SU-DHL-6 (cell line): ENCODE measurements at regions not wholly inside any gene's neighbourhood (a gene's known extent, or its start where the extent isn't known, plus 50 kb on each side); places are given as distances from the start of the nearest gene placed in this dataset.

Experiments
- H2AFZ ChIP-seq: fragments of 200-600 bp; sonication (generic); 2 replicates; pipeline ENCODE4 v1.6.1; 2014; ENCODE audit warnings: low read depth, mild to moderate bottlenecking, moderate library complexity, mixed read lengths, antibody characterized with exemption, low read length; ENCODE audit not compliant: severe bottlenecking
- H3F3A ChIP-seq: fragments of 200-600 bp; shearing (Covaris generic); 2 replicates; pipeline ENCODE4 v1.6.0; 2016; ENCODE audit warnings: antibody characterized with exemption, mild to moderate bottlenecking; ENCODE audit not compliant: insufficient read depth
- H3K27ac ChIP-seq: fragments of 200-600 bp; sonication (generic); 2 replicates; pipeline ENCODE4 v1.5.1; 2016; ENCODE audit warnings: low read depth, mild to moderate bottlenecking, low read length, moderate library complexity, mixed read lengths
- H3K27me3 ChIP-seq: fragments of 200-600 bp; sonication (generic), shearing (Covaris generic); 2 replicates; pipeline ENCODE4 v1.6.0; 2014; ENCODE audit warnings: mild to moderate bottlenecking, low read length
- H3K36me3 ChIP-seq: fragments of 200-600 bp; sonication (generic); 2 replicates; pipeline ENCODE4 v1.6.1; 2014; ENCODE audit warnings: mild to moderate bottlenecking, low read length, mixed read lengths
- H3K4me2 ChIP-seq: fragments of 300-600, 200-600 bp; shearing (Covaris generic), sonication (generic); 2 replicates; pipeline ENCODE4 v1.6.0; 2014; ENCODE audit warnings: low read length, low read depth, mild to moderate bottlenecking; ENCODE audit not compliant: poor library complexity, severe bottlenecking
- H3K4me3 ChIP-seq: fragments of 200-600 bp; sonication (generic); 2 replicates; pipeline ENCODE4 v1.5.1; 2014; ENCODE audit warnings: antibody characterized with exemption, low read length, mild to moderate bottlenecking, mixed read lengths; ENCODE audit not compliant: insufficient read depth, poor library complexity, severe bottlenecking
- H3K79me2 ChIP-seq: fragments of 200-600 bp; sonication (generic); 2 replicates; pipeline ENCODE4 v1.6.1; 2014; ENCODE audit warnings: mild to moderate bottlenecking, low read length, moderate library complexity; ENCODE audit not compliant: insufficient read depth
- H3K9ac ChIP-seq: fragments of 200-600 bp; sonication (generic); 2 replicates; pipeline ENCODE4 v1.7.0; 2014; ENCODE audit warnings: mild to moderate bottlenecking, low read length
- H3K9me2 ChIP-seq: fragments of 200-600 bp; sonication (generic); replicated peaks from 2 replicates; pipeline ENCODE4 v1.6.1; 2014; ENCODE audit warnings: low read length; ENCODE audit not compliant: insufficient read depth
- H3K9me3 ChIP-seq: fragments of 200-600 bp; sonication (generic); 2 replicates; pipeline ENCODE4 v1.6.1; 2014; ENCODE audit warnings: low read length, mixed read lengths; ENCODE audit not compliant: insufficient read depth
- H4K20me1 ChIP-seq: fragments of 200-600 bp; sonication (generic); 2 replicates; pipeline ENCODE4 v1.6.1; 2014; ENCODE audit warnings: low read depth, mild to moderate bottlenecking, antibody characterized with exemption, low read length, moderate library complexity, mixed read lengths
- EZH2phosphoT487 ChIP-seq: fragments of 200-600 bp; sonication (generic), shearing (Covaris generic); conservative IDR thresholded peaks from 2 replicates; pipeline ENCODE4 v1.6.1; 2018; ENCODE audit warnings: mild to moderate bottlenecking, antibody characterized with exemption, low read length, moderate library complexity, mixed read lengths
- TF ChIP-seq, protein P1 (sequence below): fragments of 200-600 bp; sonication (generic); IDR thresholded peaks from one replicate; pipeline ENCODE4 v1.5.1; 2017; ENCODE audit warnings: antibody characterized with exemption, mild to moderate bottlenecking, low read length, moderate library complexity; ENCODE audit not compliant: insufficient read depth, poor library complexity, severe bottlenecking

DNA sequence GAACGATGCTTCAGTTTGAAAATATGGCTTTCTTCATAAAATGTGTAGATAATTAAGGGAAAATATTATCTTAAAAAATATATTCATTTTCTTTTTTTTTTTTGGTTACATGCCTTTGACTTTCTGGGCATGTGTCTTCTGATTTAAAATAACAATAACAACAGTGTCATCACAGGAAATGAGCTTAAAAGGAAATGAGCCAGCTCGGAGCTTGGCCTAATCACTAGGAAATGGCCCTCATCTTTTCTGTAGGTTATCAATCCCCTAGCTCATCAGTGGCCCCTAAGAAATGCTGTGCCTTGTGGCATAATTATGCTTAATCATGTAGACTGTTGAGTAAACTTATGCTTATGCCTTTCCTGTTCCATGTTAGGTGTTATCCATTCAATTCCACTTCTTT, 141.8 kb upstream of the FHL2 start:
- no peaks in the 10 kb centered on the region for H3K9me3 ChIP-seq
- no peaks in the 10 kb centered on the region for H3K36me3 ChIP-seq
- H4K20me1 ChIP-seq, result no peaks in the 10 kb centered on the region
- no peaks in the 10 kb centered on the region for H3K9me2 ChIP-seq
- H3K27ac ChIP-seq, result no peak overlapping the region
- no peak overlapping the region for H3K9ac ChIP-seq
- H2AFZ ChIP-seq, result no peak overlapping the region
- H3F3A ChIP-seq, result no peaks in the 10 kb centered on the region
- no peak for TF ChIP-seq EZH2phosphoT487
- TF ChIP-seq, protein P1, sequence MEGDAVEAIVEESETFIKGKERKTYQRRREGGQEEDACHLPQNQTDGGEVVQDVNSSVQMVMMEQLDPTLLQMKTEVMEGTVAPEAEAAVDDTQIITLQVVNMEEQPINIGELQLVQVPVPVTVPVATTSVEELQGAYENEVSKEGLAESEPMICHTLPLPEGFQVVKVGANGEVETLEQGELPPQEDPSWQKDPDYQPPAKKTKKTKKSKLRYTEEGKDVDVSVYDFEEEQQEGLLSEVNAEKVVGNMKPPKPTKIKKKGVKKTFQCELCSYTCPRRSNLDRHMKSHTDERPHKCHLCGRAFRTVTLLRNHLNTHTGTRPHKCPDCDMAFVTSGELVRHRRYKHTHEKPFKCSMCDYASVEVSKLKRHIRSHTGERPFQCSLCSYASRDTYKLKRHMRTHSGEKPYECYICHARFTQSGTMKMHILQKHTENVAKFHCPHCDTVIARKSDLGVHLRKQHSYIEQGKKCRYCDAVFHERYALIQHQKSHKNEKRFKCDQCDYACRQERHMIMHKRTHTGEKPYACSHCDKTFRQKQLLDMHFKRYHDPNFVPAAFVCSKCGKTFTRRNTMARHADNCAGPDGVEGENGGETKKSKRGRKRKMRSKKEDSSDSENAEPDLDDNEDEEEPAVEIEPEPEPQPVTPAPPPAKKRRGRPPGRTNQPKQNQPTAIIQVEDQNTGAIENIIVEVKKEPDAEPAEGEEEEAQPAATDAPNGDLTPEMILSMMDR, result no peak
- no peaks in the 10 kb centered on the region for H3K27me3 ChIP-seq
- H3K79me2 ChIP-seq, result no peaks in the 10 kb centered on the region
- H3K4me3 ChIP-seq, result no peak overlapping the region
- H3K4me2 ChIP-seq, result no peak overlapping the region

DNA sequence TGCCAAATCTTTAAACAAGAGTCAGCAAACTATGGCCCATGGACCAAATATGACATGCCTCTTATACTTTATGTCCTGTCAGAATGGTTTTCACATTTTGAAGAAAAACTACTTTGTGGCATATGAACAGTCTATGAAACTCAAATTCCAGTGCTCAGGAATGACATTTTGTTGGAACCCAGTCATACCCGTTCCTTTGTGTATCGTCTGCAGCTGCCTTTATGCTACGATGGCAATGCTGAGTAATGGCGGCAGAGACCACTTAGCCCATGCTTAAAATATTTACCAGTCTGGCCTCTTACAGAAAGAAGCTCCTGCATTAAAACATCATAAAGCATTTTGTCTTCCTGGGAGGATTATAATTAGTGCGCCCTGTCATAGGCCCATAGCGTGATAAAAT, 140.5 kb upstream of the FHL2 start:
- H3K9me3 ChIP-seq, result no peaks in the 10 kb centered on the region
- no peaks in the 10 kb centered on the region for H3K79me2 ChIP-seq
- no peaks in the 10 kb centered on the region for H3K36me3 ChIP-seq
- TF ChIP-seq EZH2phosphoT487, result no peak
- TF ChIP-seq, protein P1, result no peak
- no peak overlapping the region for H3K9ac ChIP-seq
- no peaks in the 10 kb centered on the region for H4K20me1 ChIP-seq
- H3K4me2 ChIP-seq, result no peak overlapping the region
- H3F3A ChIP-seq, result no peaks in the 10 kb centered on the region
- H3K9me2 ChIP-seq, result no peaks in the 10 kb centered on the region
- no peaks in the 10 kb centered on the region for H3K27me3 ChIP-seq
- no peak overlapping the region for H2AFZ ChIP-seq
- no peak overlapping the region for H3K27ac ChIP-seq
- no peak overlapping the region for H3K4me3 ChIP-seq

DNA sequence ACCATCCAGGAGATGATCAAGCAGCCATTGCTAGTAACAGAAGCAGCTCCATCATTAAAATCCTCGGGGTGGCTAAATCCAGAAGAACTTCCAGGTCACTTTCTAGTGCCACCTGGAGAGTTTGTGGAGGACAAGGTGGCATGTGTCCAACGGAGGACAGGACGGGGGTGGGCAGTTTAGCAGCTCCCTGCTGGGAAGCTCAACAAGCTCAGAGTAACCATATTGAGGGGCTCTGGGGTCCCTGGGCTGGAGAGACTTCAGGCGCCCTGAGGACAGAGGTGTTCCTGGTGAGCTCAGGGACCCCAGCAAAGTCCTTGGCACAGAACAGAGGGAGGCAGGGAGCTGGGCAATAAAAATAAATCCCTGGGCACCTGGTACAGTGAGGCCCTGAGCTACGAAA, 140.0 kb upstream of the FHL2 start:
- H3K9me3 ChIP-seq, result no peaks in the 10 kb centered on the region
- H2AFZ ChIP-seq, result no peak overlapping the region
- no peak overlapping the region for H3K9ac ChIP-seq
- no peak overlapping the region for H3K4me2 ChIP-seq
- H4K20me1 ChIP-seq, result no peaks in the 10 kb centered on the region
- no peaks in the 10 kb centered on the region for H3K27me3 ChIP-seq
- no peak overlapping the region for H3K27ac ChIP-seq
- no peaks in the 10 kb centered on the region for H3K36me3 ChIP-seq
- H3F3A ChIP-seq, result no peaks in the 10 kb centered on the region
- H3K9me2 ChIP-seq, result no peaks in the 10 kb centered on the region
- H3K4me3 ChIP-seq, result no peak overlapping the region
- TF ChIP-seq EZH2phosphoT487, result no peak
- TF ChIP-seq, protein P1, result no peak
- no peaks in the 10 kb centered on the region for H3K79me2 ChIP-seq

DNA sequence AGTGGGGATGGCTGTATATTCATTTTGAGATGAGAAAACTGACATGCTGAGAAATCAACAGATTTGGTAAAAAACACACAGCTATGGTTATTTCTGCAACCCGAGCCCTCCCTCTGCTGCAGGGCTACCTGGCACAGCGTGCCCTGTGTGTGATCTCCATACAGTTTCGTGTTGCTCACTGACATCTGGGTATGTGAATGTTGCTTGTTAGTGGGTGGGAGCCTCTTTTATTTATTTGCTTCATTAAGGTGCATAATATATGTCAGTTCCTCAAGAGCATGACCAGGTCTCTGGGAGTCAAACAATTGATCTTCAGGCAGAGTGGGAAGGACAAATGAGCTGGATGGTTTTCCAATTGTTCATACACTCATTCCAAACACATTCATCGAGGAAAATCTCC, 139.1 kb upstream of the FHL2 start:
- H3K79me2 ChIP-seq, result no peaks in the 10 kb centered on the region
- no peak overlapping the region for H3K4me2 ChIP-seq
- H2AFZ ChIP-seq, result no peak overlapping the region
- no peaks in the 10 kb centered on the region for H3K27me3 ChIP-seq
- H3K36me3 ChIP-seq, result no peaks in the 10 kb centered on the region
- H3F3A ChIP-seq, result no peaks in the 10 kb centered on the region
- H3K27ac ChIP-seq, result no peak overlapping the region
- H4K20me1 ChIP-seq, result no peaks in the 10 kb centered on the region
- H3K9me3 ChIP-seq, result no peaks in the 10 kb centered on the region
- H3K9ac ChIP-seq, result no peak overlapping the region
- no peaks in the 10 kb centered on the region for H3K9me2 ChIP-seq
- no peak overlapping the region for H3K4me3 ChIP-seq
- TF ChIP-seq, protein P1, result no peak
- no peak for TF ChIP-seq EZH2phosphoT487
